ENCODE measurements at regions not wholly inside any gene's neighbourhood (a gene's known extent, or its start where the extent isn't known, plus 50 kb on each side); places are given as distances from the start of the nearest gene placed in this dataset.

DNA sequence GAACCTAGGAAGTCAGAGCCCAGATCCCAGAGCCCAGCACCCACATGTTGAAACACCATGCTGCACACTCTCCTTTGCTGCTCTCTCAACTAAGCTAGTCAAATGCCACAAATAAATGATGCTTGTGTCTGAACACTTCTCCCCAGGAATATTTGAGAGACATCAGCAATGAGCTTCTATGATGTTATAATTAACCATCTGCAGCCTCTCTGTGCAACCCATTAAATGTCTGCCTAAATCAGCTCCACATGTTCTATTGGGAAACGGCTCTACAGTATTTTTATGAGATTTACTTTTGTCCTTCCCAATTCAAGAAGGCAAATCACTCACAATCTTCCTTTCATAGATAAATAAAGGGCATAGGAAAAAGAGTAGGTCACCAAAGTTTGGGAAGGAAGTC is 266.8 kb upstream of the PARD3B start:
- WGBS, 2 donors, result 94 to 100% methylated on average over 1 of the region's 1 CpG
- DNase-seq (no peak), ATAC-seq (no peak)
- Histone ChIP-seq H3K4me1 (peaks cover 0 to 13% (median 7%) of the 10 kb centered on the region in 9 donors), H3K27me3 (peaks cover 0 to 4% (median 0%) of the 10 kb centered on the region in 7 donors), H3K4me3 (no peak overlapping the region), H3K9me3 (no peaks in the 10 kb centered on the region), H3K36me3 (no peaks in the 10 kb centered on the region), H3K27ac (no peak overlapping the region)
- intact Hi-C loops (cut with DNase I), result no loop called here
- TF ChIP-seq, protein P1, sequence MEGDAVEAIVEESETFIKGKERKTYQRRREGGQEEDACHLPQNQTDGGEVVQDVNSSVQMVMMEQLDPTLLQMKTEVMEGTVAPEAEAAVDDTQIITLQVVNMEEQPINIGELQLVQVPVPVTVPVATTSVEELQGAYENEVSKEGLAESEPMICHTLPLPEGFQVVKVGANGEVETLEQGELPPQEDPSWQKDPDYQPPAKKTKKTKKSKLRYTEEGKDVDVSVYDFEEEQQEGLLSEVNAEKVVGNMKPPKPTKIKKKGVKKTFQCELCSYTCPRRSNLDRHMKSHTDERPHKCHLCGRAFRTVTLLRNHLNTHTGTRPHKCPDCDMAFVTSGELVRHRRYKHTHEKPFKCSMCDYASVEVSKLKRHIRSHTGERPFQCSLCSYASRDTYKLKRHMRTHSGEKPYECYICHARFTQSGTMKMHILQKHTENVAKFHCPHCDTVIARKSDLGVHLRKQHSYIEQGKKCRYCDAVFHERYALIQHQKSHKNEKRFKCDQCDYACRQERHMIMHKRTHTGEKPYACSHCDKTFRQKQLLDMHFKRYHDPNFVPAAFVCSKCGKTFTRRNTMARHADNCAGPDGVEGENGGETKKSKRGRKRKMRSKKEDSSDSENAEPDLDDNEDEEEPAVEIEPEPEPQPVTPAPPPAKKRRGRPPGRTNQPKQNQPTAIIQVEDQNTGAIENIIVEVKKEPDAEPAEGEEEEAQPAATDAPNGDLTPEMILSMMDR (IDR thresholded peaks at IDR 0.05), result no peak

DNA sequence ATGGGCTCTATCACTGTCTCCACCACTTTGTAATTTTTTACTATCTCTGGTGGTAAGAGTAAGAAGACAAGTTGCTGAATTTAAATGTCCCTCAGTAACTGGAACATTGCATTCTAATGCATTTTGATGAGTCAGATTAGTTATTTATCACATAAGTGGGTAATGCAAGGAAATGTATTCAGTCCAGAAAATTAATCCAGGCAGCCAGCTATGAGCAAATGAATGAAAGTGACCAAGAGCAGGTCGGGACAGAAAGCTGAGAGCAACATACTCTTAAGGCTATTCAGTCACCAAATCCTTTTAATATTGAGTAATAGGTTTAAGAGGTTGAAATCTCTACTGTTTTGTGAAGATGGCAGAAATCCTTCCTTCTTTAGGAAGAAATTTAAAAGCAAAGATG is 265.5 kb upstream of the PARD3B start:
- Histone ChIP-seq H3K36me3 (no peaks in the 10 kb centered on the region), H3K4me3 (no peak overlapping the region), H3K4me1 (peaks cover 0 to 7% (median 0%) of the 10 kb centered on the region in 9 donors), H3K27me3 (peaks cover 0 to 4% (median 0%) of the 10 kb centered on the region in 7 donors), H3K27ac (peak overlapping the region in 1 of 10 donors; percentile 24), H3K9me3 (no peaks in the 10 kb centered on the region)
- intact Hi-C loops (cut with DNase I), result no loop called here
- no peak for ATAC-seq
- WGBS, 2 donors, result 65 to 70% methylated on average over 1 of the region's 1 CpG
- DNase-seq, result no peak
- TF ChIP-seq, protein P1 (IDR thresholded peaks at IDR 0.05), result no peak

DNA sequence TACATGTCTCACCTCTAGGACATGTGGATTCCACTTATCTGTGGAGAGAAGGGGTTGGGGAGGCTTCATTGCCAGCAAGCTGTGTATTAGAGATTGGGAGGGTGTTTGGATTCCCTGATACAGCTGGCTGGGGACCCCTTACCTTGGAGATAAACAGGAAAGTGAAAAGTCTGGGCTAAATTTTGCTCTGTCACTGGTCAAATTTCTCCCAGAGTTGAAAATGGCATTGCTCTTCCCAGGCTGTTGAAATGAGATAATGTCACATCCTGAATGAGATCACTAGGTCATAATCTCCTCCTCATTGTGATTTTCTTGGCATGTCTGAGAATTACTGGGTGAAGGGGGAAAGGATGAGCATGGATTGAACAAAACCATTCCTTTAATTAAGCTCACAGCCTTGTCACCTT is 265.0 kb upstream of the PARD3B start:
- peak overlapping the region in 1 of 10 donors; percentile 24 for H3K27ac ChIP-seq
- intact Hi-C loops (cut with DNase I), result no loop called here
- TF ChIP-seq, protein P1 (IDR thresholded peaks at IDR 0.05), result no peak

DNA sequence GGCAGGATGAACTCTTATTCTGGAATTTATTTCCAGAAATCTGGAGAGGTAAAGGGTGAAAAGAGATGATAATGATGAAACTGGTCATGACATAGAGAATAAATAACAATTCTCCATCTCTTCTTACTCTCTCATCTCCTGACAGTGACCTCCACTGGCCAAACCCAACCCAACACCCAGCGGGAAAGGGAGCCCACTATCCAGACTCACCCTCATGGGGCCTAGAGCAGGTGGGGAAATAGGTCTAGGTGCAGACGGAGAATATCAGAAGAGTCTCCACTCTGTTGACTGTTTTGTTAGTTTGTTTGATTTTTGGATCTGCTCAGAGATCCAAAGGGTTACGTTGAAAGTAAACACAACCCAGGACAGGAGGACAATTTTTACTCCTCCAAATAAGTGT is 263.2 kb upstream of the PARD3B start:
- intact Hi-C loops (cut with DNase I), result no loop called here
- TF ChIP-seq, protein P1 (IDR thresholded peaks at IDR 0.05), result no peak
- no peak overlapping the region for H3K4me3 ChIP-seq
- no peak for ATAC-seq
- WGBS, 2 donors, result 94 to 97% methylated on average over 3 of the region's 3 CpGs
- peaks cover 0 to 4% (median 0%) of the 10 kb centered on the region in 7 donors for H3K27me3 ChIP-seq
- H3K36me3 ChIP-seq, result no peaks in the 10 kb centered on the region
- no peak for DNase-seq
- H3K9me3 ChIP-seq, result peaks cover 0 to 5% (median 0%) of the 10 kb centered on the region in 11 donors
- H3K27ac ChIP-seq, result no peak overlapping the region
- H3K4me1 ChIP-seq, result peaks cover 0 to 8% (median 0%) of the 10 kb centered on the region in 9 donors

More for the DNA sequence above, 265.0 kb upstream of the PARD3B start:
- Histone ChIP-seq H3K4me3 (no peak overlapping the region), H3K4me1 (peaks cover 0 to 7% (median 0%) of the 10 kb centered on the region in 9 donors), H3K36me3 (no peaks in the 10 kb centered on the region), H3K27me3 (peaks cover 0 to 4% (median 0%) of the 10 kb centered on the region in 7 donors), H3K9me3 (peaks cover 0 to under 1% (median 0%) of the 10 kb centered on the region in 11 donors)
- ATAC-seq, result peak in 4 of 8 donors; percentile 35 to 75 (median 46)
- no peak for DNase-seq

Data from heart right ventricle (tissue), 16 donors.